ENCODE measurements at regions not wholly inside any gene's neighbourhood (a gene's known extent, or its start where the extent isn't known, plus 50 kb on each side); places are given as distances from the start of the nearest gene placed in this dataset.
"Not testable (repeated sequence)": the region's sequence is repeated elsewhere in the genome, so short reads cannot be mapped to it uniquely, and the experiment has no call there.

- no peak for DNase-seq
These were observed 799.8 kb downstream of the DIPK2A start for GRCh38 chr3:144771381-144771870.

DNA sequence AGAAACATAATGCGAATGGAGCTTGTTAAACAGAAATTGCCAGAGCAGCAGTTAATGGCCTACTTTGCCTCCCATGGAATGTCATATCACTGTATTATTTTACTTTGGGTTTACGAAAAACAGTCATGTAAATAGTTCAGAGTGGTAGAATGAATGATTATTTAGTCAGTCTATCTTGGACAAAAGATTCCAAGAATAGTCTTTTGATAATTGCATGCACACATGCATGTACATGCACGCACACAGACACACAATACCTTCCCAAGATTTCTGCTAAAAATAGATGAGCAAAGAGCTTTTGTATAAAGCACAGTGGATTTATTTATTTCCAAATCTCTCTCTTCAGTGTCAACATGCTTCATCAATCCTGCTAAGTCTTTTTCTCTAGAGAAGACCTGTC, 800.7 kb downstream of the DIPK2A start:
- DNase-seq: no peak

DNA sequence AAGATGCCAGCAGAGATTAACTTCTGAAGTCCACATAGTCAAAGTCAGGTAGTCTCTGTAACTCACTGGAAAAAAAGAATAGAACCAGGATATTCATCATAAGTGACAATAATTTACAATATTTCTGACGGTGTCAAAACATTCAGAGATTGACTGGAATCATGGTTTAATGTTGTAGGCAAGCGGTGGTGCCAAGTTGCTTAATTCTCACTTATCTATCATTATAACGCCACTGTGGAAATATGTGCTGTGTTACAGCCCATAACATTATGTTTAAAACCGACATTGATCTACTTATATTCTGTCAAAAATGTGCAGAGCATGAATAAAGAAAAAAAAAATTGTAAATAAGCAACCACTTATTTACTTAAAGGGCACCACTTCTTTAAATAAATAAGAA, 801.7 kb downstream of the DIPK2A start:
- no peak for DNase-seq

DNA sequence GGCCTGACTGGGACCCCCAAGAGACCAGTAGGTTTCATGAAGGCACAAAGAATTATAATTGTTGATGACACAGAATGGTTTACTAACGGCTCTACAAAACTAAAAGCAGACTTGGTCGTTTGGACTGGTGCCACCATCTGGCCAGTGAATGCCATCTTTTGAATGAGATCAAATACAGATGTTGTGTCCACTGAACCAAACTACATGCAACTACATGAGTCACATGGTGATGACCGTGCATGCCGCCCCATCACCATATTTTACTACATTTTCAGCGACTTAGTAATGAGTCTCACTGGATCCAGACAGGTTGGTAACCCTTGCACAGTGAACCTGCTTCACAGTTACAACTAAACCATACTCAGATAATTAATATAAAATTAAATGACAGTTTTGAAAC, 803.3 kb downstream of the DIPK2A start:
- no peak for DNase-seq

DNA sequence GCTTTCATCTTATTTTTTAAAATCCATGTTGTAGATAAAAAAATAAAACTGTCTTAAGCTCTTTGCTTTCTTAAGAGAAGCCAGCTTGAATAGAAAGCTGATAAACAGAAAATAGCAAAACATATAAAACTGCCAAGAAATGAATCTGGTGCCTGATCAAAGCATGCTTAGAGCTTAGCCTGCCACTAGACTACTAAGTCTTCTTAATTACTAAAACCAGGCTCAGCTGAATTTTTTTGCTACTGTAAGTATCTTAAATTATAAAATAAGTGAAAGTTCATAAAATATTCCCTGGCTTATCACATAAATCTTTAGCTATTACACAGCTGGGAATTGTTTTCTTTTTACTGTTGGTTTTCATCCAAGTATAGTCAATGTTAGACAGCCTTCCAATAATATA, 803.9 kb downstream of the DIPK2A start:
- no peak for DNase-seq

- DNase-seq: no peak
These were observed 806.3 kb downstream of the DIPK2A start for GRCh38 chr3:144777906-144778305.

GRCh38 chr3:144791034-144791433, 819.4 kb downstream of the DIPK2A start:
- DNase-seq: no peak

DNA sequence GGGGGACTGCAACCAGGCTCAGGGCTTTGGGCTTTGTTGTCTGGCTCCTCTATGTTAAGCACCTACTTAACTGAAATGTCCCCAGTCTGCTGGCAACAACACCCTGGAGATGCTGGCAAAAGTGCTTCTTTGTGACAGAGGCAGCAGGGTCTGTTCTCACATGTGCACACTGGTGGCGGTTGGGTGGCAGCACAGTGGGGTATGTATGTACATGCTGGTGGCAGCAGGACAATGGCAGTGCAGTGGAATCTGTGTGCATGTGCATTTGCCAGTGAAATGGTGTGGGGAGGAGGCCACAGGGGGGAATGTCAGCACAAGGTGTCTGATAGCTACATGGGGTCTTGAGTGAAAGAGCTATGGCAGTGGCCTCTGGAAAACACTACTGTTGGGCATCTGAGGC, 830.3 kb downstream of the DIPK2A start:
- no peak for DNase-seq

DNA sequence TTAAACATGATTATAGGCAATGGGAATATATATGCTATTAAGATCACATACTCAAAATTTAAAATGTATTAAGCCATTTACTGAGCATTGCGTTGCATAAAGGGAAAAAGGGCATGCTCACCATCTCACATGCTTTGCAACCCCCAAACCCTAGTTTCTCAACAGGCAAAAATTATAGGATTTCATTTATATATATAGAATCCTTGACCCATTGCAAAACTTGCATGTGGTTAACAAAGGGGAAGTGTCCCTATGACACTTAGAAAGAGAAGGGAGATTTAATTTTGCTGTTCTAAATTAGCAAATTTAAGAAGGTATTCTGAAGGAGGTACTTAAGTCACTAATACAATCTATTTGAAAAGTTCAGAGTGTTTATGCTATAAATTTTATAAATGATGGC, 837.8 kb downstream of the DIPK2A start:
- DNase-seq: no peak

DNA sequence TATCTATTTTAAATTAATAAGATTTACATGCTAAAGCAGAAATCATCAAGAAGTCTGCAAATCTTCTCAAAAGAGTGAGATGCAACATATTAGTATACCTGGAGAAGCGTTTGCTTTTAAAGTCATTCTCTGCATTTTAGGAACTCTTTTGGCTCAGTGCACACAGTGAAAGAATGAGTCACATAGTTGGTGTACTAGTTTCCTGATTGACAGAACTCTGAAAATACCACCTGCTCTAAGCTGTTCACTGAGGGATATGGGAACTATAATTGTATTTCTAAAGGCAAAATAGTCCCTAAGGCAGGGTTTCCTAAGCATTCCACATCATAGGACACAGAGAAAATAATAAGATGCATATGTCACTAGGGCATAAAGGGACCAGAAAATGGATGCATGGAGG, 838.5 kb downstream of the DIPK2A start:
- no peak for DNase-seq

DNA sequence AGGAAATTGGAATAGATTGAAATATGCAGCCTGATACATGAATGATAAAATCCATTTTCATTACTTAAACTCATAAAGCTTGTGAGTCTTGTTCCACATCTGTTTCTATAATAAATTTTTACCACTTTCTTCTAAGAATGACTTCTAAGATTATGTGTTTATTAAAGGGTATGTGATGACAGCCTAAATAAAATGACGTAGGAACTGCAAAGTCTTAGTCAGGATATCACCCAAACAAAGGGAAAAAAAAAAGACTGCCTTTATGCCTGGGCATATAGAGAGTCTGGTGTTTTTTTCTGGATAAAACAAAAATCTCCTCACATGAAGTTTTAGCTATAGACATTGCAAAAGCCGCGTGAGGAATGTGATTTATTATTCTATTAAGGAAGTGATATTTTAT, 844.0 kb downstream of the DIPK2A start:
- DNase-seq: no peak

DNA sequence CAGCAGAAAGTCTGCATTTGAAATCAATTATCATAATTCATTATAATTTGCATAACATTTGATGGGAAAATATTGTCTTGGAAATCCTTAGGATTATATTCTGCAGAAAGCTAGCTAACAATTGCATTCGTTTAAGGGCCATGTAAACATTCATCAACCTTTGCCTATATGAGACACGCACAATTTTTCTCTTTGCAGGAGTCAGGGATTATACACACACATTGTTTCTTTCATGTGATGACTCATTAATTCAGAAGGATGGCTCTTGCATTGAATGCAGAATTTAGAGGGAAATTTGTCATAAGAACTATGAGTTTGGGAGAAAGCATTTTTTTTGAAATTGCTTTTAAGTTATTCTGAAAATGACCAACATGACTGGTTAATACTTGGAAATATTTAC, 844.7 kb downstream of the DIPK2A start:
- DNase-seq: no peak

GRCh38 chr3:144818973-144819372, 847.4 kb downstream of the DIPK2A start:
- no peak for DNase-seq

GRCh38 chr3:144820232-144820631, 848.6 kb downstream of the DIPK2A start:
- DNase-seq: not testable (repeated sequence)

- DNase-seq: no peak
These were observed 849.1 kb downstream of the DIPK2A start for GRCh38 chr3:144820726-144821125.

- DNase-seq: no peak
These were observed 850.0 kb downstream of the DIPK2A start for GRCh38 chr3:144821583-144821982.

DNA sequence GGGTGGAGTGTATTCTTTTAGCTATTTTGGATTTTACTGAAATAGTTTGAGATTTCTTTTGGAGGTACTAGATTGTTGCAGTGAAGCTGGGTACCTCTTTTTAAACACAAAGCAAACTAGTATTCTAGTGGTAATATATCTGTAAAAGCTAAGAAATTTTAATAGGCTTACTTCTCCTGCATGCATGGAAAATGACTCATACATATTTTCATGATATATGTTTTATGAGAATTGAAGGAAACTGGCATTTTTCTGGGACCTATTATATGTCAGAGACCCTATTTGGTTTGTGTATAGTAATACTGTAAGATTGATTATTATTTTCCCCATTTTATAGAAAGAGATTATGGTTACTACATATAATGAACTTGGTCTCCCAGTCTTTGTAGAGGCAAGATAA, 851.0 kb downstream of the DIPK2A start:
- DNase-seq: no peak

GRCh38 chr3:144831955-144832716, 860.5 kb downstream of the DIPK2A start:
- no peak for DNase-seq

DNA sequence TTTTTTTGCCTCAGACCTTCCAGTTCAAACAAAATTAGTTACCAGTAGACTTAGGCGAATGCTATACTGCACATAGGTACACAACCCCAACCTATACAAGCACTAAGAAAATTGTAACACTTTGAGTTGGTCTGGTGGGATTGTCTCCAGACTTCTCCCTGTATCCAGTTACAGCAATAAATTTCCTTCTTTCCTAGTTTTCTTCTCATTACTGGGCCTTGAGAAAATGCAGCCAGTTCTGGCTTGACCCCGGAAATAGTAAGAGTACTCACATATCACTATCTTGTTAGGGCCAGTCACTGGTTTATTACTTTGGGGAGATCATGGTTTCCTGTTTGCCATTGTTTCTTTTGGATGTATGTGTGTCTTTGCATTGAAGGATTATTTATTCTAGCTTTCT, 868.4 kb downstream of the DIPK2A start:
- DNase-seq: no peak

GRCh38 chr3:144840866-144841265, 869.2 kb downstream of the DIPK2A start:
- no peak for DNase-seq

- no peak for DNase-seq
These were observed 871.5 kb downstream of the DIPK2A start for GRCh38 chr3:144843099-144843498.

GRCh38 chr3:144852999-144853398, 881.4 kb downstream of the DIPK2A start:
- no peak for DNase-seq

- DNase-seq: not testable (repeated sequence)
These were observed 882.4 kb downstream of the DIPK2A start for GRCh38 chr3:144854020-144854419.

GRCh38 chr3:144859161-144859560, 887.5 kb downstream of the DIPK2A start:
- DNase-seq: no peak

GRCh38 chr3:144864646-144865045, 893.0 kb downstream of the DIPK2A start:
- no peak for DNase-seq

Measured in 8988T (cell line).